ENCODE measurements at regions not wholly inside any gene's neighbourhood (a gene's known extent, or its start where the extent isn't known, plus 50 kb on each side); places are given as distances from the start of the nearest gene placed in this dataset.

GRCh38 chr12:115640929-115641328, 636.6 kb downstream of the MED13L start:
- TF ChIP-seq YY1 (IDR thresholded peaks at IDR 0.05; ENCODE audit: insufficient read depth, insufficient read length): no peak
- TF ChIP-seq SUZ12 (IDR thresholded peaks at IDR 0.05; ENCODE audit: extremely low read depth, insufficient read depth, insufficient read length): no peak
- TF ChIP-seq ZNF274 (IDR thresholded peaks at IDR 0.05; ENCODE audit: low read depth, low read length): no peak

Measured in NT2/D1 (cell line).